SHP77 (cell line): ENCODE measurements at regions not wholly inside any gene's neighbourhood (a gene's known extent, or its start where the extent isn't known, plus 50 kb on each side); places are given as distances from the start of the nearest gene placed in this dataset.

Experiments used
- DNase-seq, 2 experiments: peaks; one replicate each; lab custom pipeline; 2025; lab: John Stamatoyannopoulos, UW

GRCh38 chr12:45627407-45628069, 102.0 kb upstream of the ARID2 start:
- no peak for DNase-seq

- DNase-seq = no peak
These were observed 100.2 kb upstream of the ARID2 start for GRCh38 chr12:45629292-45629691.

- DNase-seq = no peak
These were observed 95.8 kb upstream of the ARID2 start for GRCh38 chr12:45633733-45634132.

- no peak for DNase-seq
These were observed 95.1 kb upstream of the ARID2 start for GRCh38 chr12:45634273-45634917.

- DNase-seq = no peak
These were observed 92.3 kb upstream of the ARID2 start for GRCh38 chr12:45637242-45637641.

GRCh38 chr12:45637706-45638105, 91.8 kb upstream of the ARID2 start:
- DNase-seq = no peak

GRCh38 chr12:45638386-45638785, 91.1 kb upstream of the ARID2 start:
- DNase-seq = no peak

GRCh38 chr12:45644541-45644940, 85.0 kb upstream of the ARID2 start:
- DNase-seq = no peak

- no peak for DNase-seq
These were observed 82.5 kb upstream of the ARID2 start for GRCh38 chr12:45646851-45647581.

GRCh38 chr12:45648070-45648469, 81.4 kb upstream of the ARID2 start:
- peak in 1 of 2 experiments; percentile 25 for DNase-seq

- no peak for DNase-seq
These were observed 78.5 kb upstream of the ARID2 start for GRCh38 chr12:45651029-45651428.

- DNase-seq = no peak
These were observed 75.4 kb upstream of the ARID2 start for GRCh38 chr12:45654002-45654665.

- peak; percentile 47 to 49 for DNase-seq
These were observed 74.3 kb upstream of the ARID2 start for GRCh38 chr12:45655186-45655585.

GRCh38 chr12:45655743-45656142, 73.8 kb upstream of the ARID2 start:
- no peak for DNase-seq

GRCh38 chr12:45658020-45658419, 71.5 kb upstream of the ARID2 start:
- no peak for DNase-seq

- no peak for DNase-seq
These were observed 69.2 kb upstream of the ARID2 start for GRCh38 chr12:45660330-45660729.

- DNase-seq = no peak
These were observed 66.1 kb upstream of the ARID2 start for GRCh38 chr12:45663455-45663854.

GRCh38 chr12:45665941-45666340, 63.6 kb upstream of the ARID2 start:
- DNase-seq = no peak

GRCh38 chr12:45666396-45666795, 63.1 kb upstream of the ARID2 start:
- DNase-seq = no peak

GRCh38 chr12:45666816-45667215, 62.7 kb upstream of the ARID2 start:
- no peak for DNase-seq

- DNase-seq = no peak
These were observed 61.7 kb upstream of the ARID2 start for GRCh38 chr12:45667761-45668160.

GRCh38 chr12:45668641-45669040, 60.9 kb upstream of the ARID2 start:
- no peak for DNase-seq

- DNase-seq = no peak
These were observed 60.4 kb upstream of the ARID2 start for GRCh38 chr12:45669093-45669492.
